Keratinocyte (primary cell): ENCODE measurements at regions not wholly inside any gene's neighbourhood (a gene's known extent, or its start where the extent isn't known, plus 50 kb on each side); places are given as distances from the start of the nearest gene placed in this dataset.

Experiments used
- DNase-seq: peaks from one replicate; pipeline ENCODE4 v3.0.0-alpha.2; 2011; ENCODE audit warnings: low read depth, missing footprints, low spot score
- FAIRE-seq: peaks from 2 replicates; lab custom pipeline; 2011; peaks lifted over from hg19 to GRCh38; lab: Jason Lieb, UNC
- H2AFZ ChIP-seq: 2 replicates; pipeline ENCODE4 v1.6.0; 2012; ENCODE audit warnings: low read length, control low read depth, inconsistent platforms; ENCODE audit not compliant: control insufficient read depth
- H3K27ac ChIP-seq: 2 replicates; pipeline ENCODE4 v1.5.1; 2011; ENCODE audit warnings: low read length; ENCODE audit not compliant: control insufficient read depth, insufficient read depth
- H3K27me3 ChIP-seq: 3 replicates; pipeline ENCODE4 v1.6.0; 2011; ENCODE audit warnings: low read length; ENCODE audit not compliant: control insufficient read depth, insufficient read depth; ENCODE audit errors: extremely low read depth
- H3K36me3 ChIP-seq, 2 experiments: 2 replicates in 1 of 2; 3 replicates in 1 of 2; pipeline ENCODE4 v1.5.1; 2011; ENCODE audit warnings: low read length in 2 of 2, mild to moderate bottlenecking in 1 of 2; ENCODE audit not compliant: control insufficient read depth in 2 of 2, insufficient read depth in 2 of 2; ENCODE audit errors: extremely low read depth in 1 of 2
- H3K4me1 ChIP-seq: 3 replicates; pipeline ENCODE4 v1.5.1; 2011; ENCODE audit warnings: low read length; ENCODE audit not compliant: control insufficient read depth, insufficient read depth; ENCODE audit errors: extremely low read depth
- H3K4me2 ChIP-seq: 3 replicates; pipeline ENCODE4 v1.6.0; 2011; ENCODE audit warnings: low read depth, low read length; ENCODE audit not compliant: control insufficient read depth, insufficient read depth; ENCODE audit errors: extremely low read depth
- H3K4me3 ChIP-seq, 3 experiments: fragments of 200-600 bp in 1 of 3; sonication (generic) in 1 of 3; 2 replicates in 2 of 3; 3 replicates in 1 of 3; pipeline ENCODE4 v1.5.1; 2011 to 2016; ENCODE audit warnings: low read length in 3 of 3, mild to moderate bottlenecking in 3 of 3, control low read depth in 2 of 3, inconsistent platforms in 1 of 3, low read depth in 1 of 3, mixed read lengths in 1 of 3, mixed run types in 1 of 3, moderate library complexity in 1 of 3; ENCODE audit not compliant: control insufficient read depth in 2 of 3, insufficient read depth in 2 of 3; ENCODE audit errors: extremely low read depth in 1 of 3
- H3K79me2 ChIP-seq: 2 replicates; pipeline ENCODE4 v1.6.0; 2012; ENCODE audit warnings: low read length; ENCODE audit not compliant: control insufficient read depth, insufficient read depth
- H3K9ac ChIP-seq: 3 replicates; pipeline ENCODE4 v1.6.0; 2011; ENCODE audit warnings: low read length; ENCODE audit not compliant: control insufficient read depth, insufficient read depth; ENCODE audit errors: extremely low read depth
- H3K9me1 ChIP-seq: 3 replicates; pipeline ENCODE4 v1.6.0; 2011; ENCODE audit warnings: low read length; ENCODE audit not compliant: control insufficient read depth, insufficient read depth; ENCODE audit errors: extremely low read depth
- H3K9me3 ChIP-seq: 2 replicates; pipeline ENCODE4 v1.5.1; 2012; ENCODE audit warnings: low read depth, low read length; ENCODE audit not compliant: control insufficient read depth
- H4K20me1 ChIP-seq: 3 replicates; pipeline ENCODE4 v1.6.0; 2011; ENCODE audit warnings: low read length; ENCODE audit not compliant: control insufficient read depth, insufficient read depth; ENCODE audit errors: extremely low read depth
- CTCF ChIP-seq, 3 experiments: IDR thresholded peaks in 1 of 3; conservative IDR thresholded peaks in 1 of 3; optimal IDR thresholded peaks in 1 of 3; 2 replicates in 2 of 3; 3 replicates in 1 of 3; pipeline versions ENCODE3 to v1.5.1; 2011; ENCODE audit warnings: low read length in 3 of 3, mild to moderate bottlenecking in 3 of 3, moderate library complexity in 2 of 3, control low read depth in 1 of 3, inconsistent platforms in 1 of 3; ENCODE audit not compliant: insufficient read depth in 2 of 3; ENCODE audit errors: extremely low read depth in 1 of 3
- EZH2 ChIP-seq: IDR thresholded peaks from one replicate; pipeline ENCODE4 v1.6.1; 2012; ENCODE audit warnings: inconsistent platforms, mild to moderate bottlenecking, low read length, moderate library complexity
- dilution Hi-C: fragments of 300-500 bp; cut with MboI; formaldehyde crosslinking; loops from one replicate; pipeline ENCODE4 v1.7.0; 2020; ENCODE audit warnings: low sequenced_read_pairs; ENCODE audit not compliant: extremely low pct_ligation_motif_present

- H3K27me3 ChIP-seq, result peaks cover 6% of the 10 kb centered on the region
- FAIRE-seq (no peak), DNase-seq (no peak)
- H3K4me1 ChIP-seq, result no peaks in the 10 kb centered on the region
- no peaks in the 10 kb centered on the region for H3K79me2 ChIP-seq
- no peaks in the 10 kb centered on the region for H4K20me1 ChIP-seq
- no peak overlapping the region for H3K27ac ChIP-seq
- H2AFZ ChIP-seq, result no peak overlapping the region
- no peak for TF ChIP-seq CTCF (optimal IDR thresholded peaks at IDR 0.05 in 1 of 3, IDR thresholded peaks at IDR 0.05 in 1 of 3, conservative IDR thresholded peaks at IDR 0.05 in 1 of 3; ENCODE audit: extremely low read depth in 1 of 3, insufficient read depth in 2 of 3, low read length in 3 of 3)
- TF ChIP-seq EZH2, result no peak
- H3K36me3 ChIP-seq, result no peaks in the 10 kb centered on the region
- dilution Hi-C loops, result no loop called here
- no peak overlapping the region for H3K4me2 ChIP-seq
- no peaks in the 10 kb centered on the region for H3K9me3 ChIP-seq
- H3K9me1 ChIP-seq, result no peaks in the 10 kb centered on the region
- H3K9ac ChIP-seq, result no peak overlapping the region
- H3K4me3 ChIP-seq, result no peak overlapping the region
These were observed 177.0 kb upstream of the IRS2 start for GRCh38 chr13:109963384-109963783.

DNA sequence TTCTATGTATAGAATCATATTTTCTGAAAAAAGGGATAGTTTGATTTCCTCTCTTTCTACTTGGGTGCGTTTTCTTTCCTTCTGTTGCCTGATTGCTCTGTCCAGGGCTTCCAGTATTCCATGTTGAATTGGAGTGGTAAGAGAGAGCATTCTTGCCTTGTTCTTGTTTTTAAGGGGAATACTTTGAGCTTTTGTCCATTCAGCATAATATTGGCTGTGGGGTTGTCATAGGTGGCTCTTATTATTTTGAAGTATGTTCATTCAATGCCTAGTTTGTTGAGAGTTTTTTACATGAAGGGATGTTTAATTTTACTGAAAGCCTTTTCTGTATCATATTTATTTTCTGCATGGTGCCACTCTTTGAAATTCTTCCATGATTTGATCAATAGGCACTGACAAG, 173.5 kb upstream of the IRS2 start:
- dilution Hi-C loops, result no loop called here
- Histone ChIP-seq H3K9me3 (no peaks in the 10 kb centered on the region), H3K9me1 (no peaks in the 10 kb centered on the region), H3K36me3 (no peaks in the 10 kb centered on the region), H3K4me2 (no peak overlapping the region), H4K20me1 (no peaks in the 10 kb centered on the region), H3K27me3 (peaks cover 6% of the 10 kb centered on the region), H3K4me1 (no peaks in the 10 kb centered on the region), H3K9ac (no peak overlapping the region), H3K79me2 (no peaks in the 10 kb centered on the region), H3K4me3 (no peak overlapping the region), H2AFZ (no peak overlapping the region), H3K27ac (no peak overlapping the region)
- FAIRE-seq, result no peak
- TF ChIP-seq CTCF (optimal IDR thresholded peaks at IDR 0.05 in 1 of 3, IDR thresholded peaks at IDR 0.05 in 1 of 3, conservative IDR thresholded peaks at IDR 0.05 in 1 of 3; ENCODE audit: extremely low read depth in 1 of 3, insufficient read depth in 2 of 3, low read length in 3 of 3), result no peak
- TF ChIP-seq EZH2, result no peak
- DNase-seq, result no peak
